Tibial nerve (tissue), 4 donors: ENCODE measurements at regions not wholly inside any gene's neighbourhood (a gene's known extent, or its start where the extent isn't known, plus 50 kb on each side); places are given as distances from the start of the nearest gene placed in this dataset.

Experiments used
- EP300 ChIP-seq, 2 donors: sonication (generic); formaldehyde crosslinking; IDR thresholded peaks; one replicate each; pipeline ENCODE4 v1.6.1; 2017; ENCODE audit warnings: antibody characterized with exemption in 2 of 2, mild to moderate bottlenecking in 1 of 2
- POLR2A ChIP-seq, 2 donors: fragments of 450-650 bp; IDR thresholded peaks; one replicate each; pipeline ENCODE4 v1.6.1; 2017; ENCODE audit warnings: antibody characterized with exemption in 2 of 2, mild to moderate bottlenecking in 2 of 2, moderate library complexity in 2 of 2
- TF ChIP-seq, protein P1 (sequence below), 5 experiments: fragments of 200-600 bp in 3 of 5; fragments of 450-650 bp in 2 of 5; sonication (generic) in 3 of 5; IDR thresholded peaks; one replicate each; pipeline ENCODE4 v1.5.1; 2016 to 2019; ENCODE audit warnings: antibody characterized with exemption in 5 of 5, mild to moderate bottlenecking in 3 of 5, moderate library complexity in 2 of 5

DNA sequence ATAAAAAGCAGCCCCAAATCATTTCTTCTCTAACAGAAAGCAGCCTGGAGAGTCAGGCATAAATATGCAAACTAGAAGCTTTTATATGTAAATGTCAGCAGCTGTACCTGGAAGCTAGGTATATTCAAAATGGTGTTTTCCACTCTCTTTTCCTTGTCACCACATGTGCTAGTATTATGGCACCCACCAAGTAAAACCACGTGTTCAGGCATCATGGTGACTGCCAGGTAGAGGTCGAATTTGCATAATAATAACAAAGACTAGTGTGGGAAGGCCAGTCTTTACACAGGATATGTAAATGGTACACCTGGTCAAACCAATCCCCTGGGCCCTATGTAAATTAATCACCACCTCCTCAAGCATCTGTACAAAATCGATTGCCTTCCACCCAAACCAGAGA, 124.0 kb downstream of the MMUT start:
- TF ChIP-seq POLR2A (IDR thresholded peaks at IDR 0.05) (no peak), EP300 (IDR thresholded peaks at IDR 0.05) (no peak)
- TF ChIP-seq, protein P1, sequence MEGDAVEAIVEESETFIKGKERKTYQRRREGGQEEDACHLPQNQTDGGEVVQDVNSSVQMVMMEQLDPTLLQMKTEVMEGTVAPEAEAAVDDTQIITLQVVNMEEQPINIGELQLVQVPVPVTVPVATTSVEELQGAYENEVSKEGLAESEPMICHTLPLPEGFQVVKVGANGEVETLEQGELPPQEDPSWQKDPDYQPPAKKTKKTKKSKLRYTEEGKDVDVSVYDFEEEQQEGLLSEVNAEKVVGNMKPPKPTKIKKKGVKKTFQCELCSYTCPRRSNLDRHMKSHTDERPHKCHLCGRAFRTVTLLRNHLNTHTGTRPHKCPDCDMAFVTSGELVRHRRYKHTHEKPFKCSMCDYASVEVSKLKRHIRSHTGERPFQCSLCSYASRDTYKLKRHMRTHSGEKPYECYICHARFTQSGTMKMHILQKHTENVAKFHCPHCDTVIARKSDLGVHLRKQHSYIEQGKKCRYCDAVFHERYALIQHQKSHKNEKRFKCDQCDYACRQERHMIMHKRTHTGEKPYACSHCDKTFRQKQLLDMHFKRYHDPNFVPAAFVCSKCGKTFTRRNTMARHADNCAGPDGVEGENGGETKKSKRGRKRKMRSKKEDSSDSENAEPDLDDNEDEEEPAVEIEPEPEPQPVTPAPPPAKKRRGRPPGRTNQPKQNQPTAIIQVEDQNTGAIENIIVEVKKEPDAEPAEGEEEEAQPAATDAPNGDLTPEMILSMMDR (IDR thresholded peaks at IDR 0.05), result no peak
